ENCODE measurements at regions not wholly inside any gene's neighbourhood (a gene's known extent, or its start where the extent isn't known, plus 50 kb on each side); places are given as distances from the start of the nearest gene placed in this dataset.

DNA sequence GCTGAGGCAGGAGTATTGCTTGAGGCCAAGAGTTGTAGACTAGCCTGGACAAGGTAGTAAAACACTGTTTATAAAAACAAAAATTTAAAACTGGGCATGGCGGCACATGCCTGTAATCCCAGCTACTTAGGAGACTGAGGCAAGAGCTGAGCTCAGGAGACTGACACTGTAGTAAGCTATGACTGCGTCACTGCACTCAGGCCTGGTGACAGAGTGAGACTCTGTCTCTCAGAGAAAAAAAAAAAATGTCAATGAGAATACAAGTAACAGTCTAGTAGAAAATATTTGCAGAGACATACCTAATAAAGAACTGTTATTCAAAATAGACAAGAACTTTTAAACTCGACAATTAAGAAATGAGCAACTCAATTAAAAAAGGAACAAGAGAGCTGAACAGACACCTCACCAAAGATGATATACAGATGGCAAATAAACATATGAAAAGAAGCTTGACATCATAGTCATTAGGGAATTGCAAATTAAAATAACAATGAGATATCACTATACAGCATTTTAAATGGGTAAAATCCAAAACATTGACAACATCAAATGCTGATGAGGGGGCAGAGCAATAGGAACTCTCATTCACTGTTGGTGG is 624.3 kb upstream of the ZEB2 start:
- CTCF ChIA-PET, result no interaction called here
- no peaks in the 10 kb centered on the region for H3K4me1 ChIP-seq (replicated peaks; ENCODE audit: insufficient read depth)

GRCh38 chr2:145141981-145142380 is 622.1 kb upstream of the ZEB2 start:
- no TSS peak for BruUV-seq (replicated peaks)
- H3K9me2 ChIP-seq (ENCODE audit: insufficient read depth), result no peaks in the 10 kb centered on the region; the same call in 1 of the 2 replicates
- no peaks in the 10 kb centered on the region for H3K9me3 ChIP-seq (ENCODE audit: insufficient read depth, low read depth)
- DNase-seq, result no peak
- TF ChIP-seq CTCF (conservative IDR thresholded peaks at IDR 0.05) (no peak), EZH2 (IDR thresholded peaks at IDR 0.05; ENCODE audit: low read depth) (no peak)
- H2AFZ ChIP-seq, result no peak overlapping the region
- CTCF ChIA-PET, result no interaction called here
- H3K4me2 ChIP-seq, result no peak overlapping the region
- H3K79me2 ChIP-seq (ENCODE audit: low read depth), result no peaks in the 10 kb centered on the region
- intact Hi-C loops (cut with micrococcal nuclease; ENCODE audit: unreplicated experiment), result no loop called here
- POLR2A ChIA-PET (ENCODE audit: unreplicated experiment), result no interaction called here
- no peaks in the 10 kb centered on the region for H4K20me1 ChIP-seq (ENCODE audit: insufficient read depth)
- H3K27me3 ChIP-seq (ENCODE audit: insufficient read depth, low read depth), result no peaks in the 10 kb centered on the region
- H3K4me1 ChIP-seq (replicated peaks; ENCODE audit: insufficient read depth), result no peaks in the 10 kb centered on the region
- no peaks in the 10 kb centered on the region for H3K36me3 ChIP-seq (ENCODE audit: low read depth)
- H3K4me3 ChIP-seq, result no peak overlapping the region
- H3K27ac ChIP-seq, result no peak overlapping the region
- no peaks in the 10 kb centered on the region for H3F3A ChIP-seq (ENCODE audit: insufficient read depth, low read depth)

More for the DNA sequence above, 624.3 kb upstream of the ZEB2 start:
- Histone ChIP-seq H3K27ac (no peak overlapping the region), H3K79me2 (ENCODE audit: low read depth) (no peaks in the 10 kb centered on the region), H3K4me3 (no peak overlapping the region), H4K20me1 (ENCODE audit: insufficient read depth) (no peaks in the 10 kb centered on the region), H3F3A (ENCODE audit: insufficient read depth, low read depth) (no peaks in the 10 kb centered on the region), H3K4me2 (no peak overlapping the region), H3K27me3 (ENCODE audit: insufficient read depth, low read depth) (no peaks in the 10 kb centered on the region), H3K9me3 (ENCODE audit: insufficient read depth, low read depth) (no peaks in the 10 kb centered on the region), H3K36me3 (ENCODE audit: low read depth) (no peaks in the 10 kb centered on the region), H3K9me2 (ENCODE audit: insufficient read depth) (no peaks in the 10 kb centered on the region; the same call in 1 of the 2 replicates), H2AFZ (no peak overlapping the region)
- intact Hi-C loops (cut with micrococcal nuclease; ENCODE audit: unreplicated experiment), result no loop called here
- BruUV-seq (replicated peaks), result no TSS peak
- POLR2A ChIA-PET (ENCODE audit: unreplicated experiment), result no interaction called here
- no peak for DNase-seq
- TF ChIP-seq EZH2 (IDR thresholded peaks at IDR 0.05; ENCODE audit: low read depth) (no peak), CTCF (conservative IDR thresholded peaks at IDR 0.05) (no peak)

- Histone ChIP-seq H3F3A (ENCODE audit: insufficient read depth, low read depth) (no peaks in the 10 kb centered on the region), H2AFZ (no peak overlapping the region), H3K9me3 (ENCODE audit: insufficient read depth, low read depth) (no peaks in the 10 kb centered on the region), H3K4me3 (no peak overlapping the region), H3K79me2 (ENCODE audit: low read depth) (no peaks in the 10 kb centered on the region), H3K4me2 (no peak overlapping the region), H3K36me3 (ENCODE audit: low read depth) (no peaks in the 10 kb centered on the region), H4K20me1 (ENCODE audit: insufficient read depth) (no peaks in the 10 kb centered on the region), H3K4me1 (replicated peaks; ENCODE audit: insufficient read depth) (no peaks in the 10 kb centered on the region), H3K27ac (no peak overlapping the region), H3K9me2 (ENCODE audit: insufficient read depth) (no peaks in the 10 kb centered on the region; the same call in 1 of the 2 replicates), H3K27me3 (ENCODE audit: insufficient read depth, low read depth) (no peaks in the 10 kb centered on the region)
- DNase-seq, result no peak
- POLR2A ChIA-PET (ENCODE audit: unreplicated experiment), result no interaction called here
- intact Hi-C loops (cut with micrococcal nuclease; ENCODE audit: unreplicated experiment), result no loop called here
- CTCF ChIA-PET, result no interaction called here
- no TSS peak for BruUV-seq (replicated peaks)
- no peak for TF ChIP-seq CTCF (conservative IDR thresholded peaks at IDR 0.05)
- TF ChIP-seq EZH2 (IDR thresholded peaks at IDR 0.05; ENCODE audit: low read depth), result no peak
Observed at GRCh38 chr2:145140658-145141057, 620.7 kb upstream of the ZEB2 start.
